ENCODE measurements at regions not wholly inside any gene's neighbourhood (a gene's known extent, or its start where the extent isn't known, plus 50 kb on each side); places are given as distances from the start of the nearest gene placed in this dataset.

DNA sequence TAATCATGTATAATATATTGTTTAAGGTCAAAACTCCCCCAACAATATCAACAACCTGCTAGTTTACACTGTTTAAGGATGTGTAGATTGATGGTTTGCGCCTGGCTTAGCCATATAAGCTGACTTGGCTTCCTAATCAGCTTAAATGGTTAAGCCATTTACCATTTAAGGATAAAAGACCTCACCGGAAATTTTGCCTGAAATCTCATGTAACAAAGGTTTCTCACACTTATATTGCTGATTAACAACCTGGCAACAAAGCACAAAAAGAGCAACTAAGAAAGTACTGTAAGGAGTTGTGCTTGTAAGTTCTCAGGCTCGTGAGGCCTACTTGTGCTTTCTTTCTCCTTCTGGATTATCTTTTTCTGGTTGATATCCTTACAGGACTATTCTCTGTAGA lies 485.2 kb downstream of the GABRG1 start:
- no TSS peak for BruUV-seq (replicated peaks)
- Histone ChIP-seq H3K27me3 (ENCODE audit: control insufficient read depth in 2 of 2, insufficient read depth in 2 of 2, low read length in 2 of 2) (no peaks in the 10 kb centered on the region), H3K9me3 (replicated peaks; ENCODE audit: control insufficient read depth, insufficient read depth, low read length) (peaks cover 2% of the 10 kb centered on the region), H3K9me1 (replicated peaks; ENCODE audit: control insufficient read depth, extremely low read depth, insufficient read depth, low read length) (no peaks in the 10 kb centered on the region), H3K79me2 (ENCODE audit: control insufficient read depth, insufficient read depth, low read length) (no peaks in the 10 kb centered on the region), H3K9ac (replicated peaks; ENCODE audit: extremely low read depth, insufficient read depth, low read length) (no peak overlapping the region), H3K4me1 (ENCODE audit: control insufficient read depth, extremely low read depth, insufficient read depth, low read length) (no peaks in the 10 kb centered on the region), H3K36me3 (ENCODE audit: control insufficient read depth in 2 of 2, extremely low read depth in 1 of 2, insufficient read depth in 2 of 2, low read length in 2 of 2) (no peaks in the 10 kb centered on the region), H4K20me1 (replicated peaks; ENCODE audit: control insufficient read depth, extremely low read depth, insufficient read depth, low read length) (no peaks in the 10 kb centered on the region), H3K27ac (ENCODE audit: insufficient read depth, low read depth, low read length) (no peak overlapping the region), H3K4me3 (replicated peaks in 1 of 3; ENCODE audit: insufficient read depth in 1 of 3, low read depth in 1 of 3, low read length in 3 of 3) (no peak overlapping the region), H3K4me2 (ENCODE audit: insufficient read depth, low read length) (no peak overlapping the region), H2AFZ (ENCODE audit: low read depth, low read length) (no peak overlapping the region)
- no peak for DNase-seq (ENCODE audit: low read depth, low spot score)
- CTCF ChIA-PET: no interaction called here
- POLR2A ChIA-PET: no interaction called here
- FAIRE-seq: no peak
- TF ChIP-seq EZH2 (IDR thresholded peaks at IDR 0.05; ENCODE audit: borderline replicate concordance, low read depth, low read length, severe bottlenecking) (no peak), MYC (IDR thresholded peaks at IDR 0.05; ENCODE audit: low read depth, low read length) (no peak), POLR2A (IDR thresholded peaks at IDR 0.05; ENCODE audit: low read depth, low read length) (no peak), FOS (IDR thresholded peaks at IDR 0.05; ENCODE audit: borderline replicate concordance, insufficient read depth, low read length) (no peak), JUN (IDR thresholded peaks at IDR 0.05; ENCODE audit: borderline replicate concordance, insufficient read depth, insufficient read length, low read depth) (no peak), POLR2AphosphoS5 (IDR thresholded peaks at IDR 0.05; ENCODE audit: insufficient read depth, low read depth, low read length) (no peak), GATA2 (IDR thresholded peaks at IDR 0.05; ENCODE audit: insufficient read depth, insufficient read length, low read depth, low read length) (no peak)
- TF ChIP-seq, protein P1, sequence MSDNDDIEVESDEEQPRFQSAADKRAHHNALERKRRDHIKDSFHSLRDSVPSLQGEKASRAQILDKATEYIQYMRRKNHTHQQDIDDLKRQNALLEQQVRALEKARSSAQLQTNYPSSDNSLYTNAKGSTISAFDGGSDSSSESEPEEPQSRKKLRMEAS (IDR thresholded peaks at IDR 0.05; ENCODE audit: insufficient read depth, insufficient read length): no peak
- TF ChIP-seq, protein P2, sequence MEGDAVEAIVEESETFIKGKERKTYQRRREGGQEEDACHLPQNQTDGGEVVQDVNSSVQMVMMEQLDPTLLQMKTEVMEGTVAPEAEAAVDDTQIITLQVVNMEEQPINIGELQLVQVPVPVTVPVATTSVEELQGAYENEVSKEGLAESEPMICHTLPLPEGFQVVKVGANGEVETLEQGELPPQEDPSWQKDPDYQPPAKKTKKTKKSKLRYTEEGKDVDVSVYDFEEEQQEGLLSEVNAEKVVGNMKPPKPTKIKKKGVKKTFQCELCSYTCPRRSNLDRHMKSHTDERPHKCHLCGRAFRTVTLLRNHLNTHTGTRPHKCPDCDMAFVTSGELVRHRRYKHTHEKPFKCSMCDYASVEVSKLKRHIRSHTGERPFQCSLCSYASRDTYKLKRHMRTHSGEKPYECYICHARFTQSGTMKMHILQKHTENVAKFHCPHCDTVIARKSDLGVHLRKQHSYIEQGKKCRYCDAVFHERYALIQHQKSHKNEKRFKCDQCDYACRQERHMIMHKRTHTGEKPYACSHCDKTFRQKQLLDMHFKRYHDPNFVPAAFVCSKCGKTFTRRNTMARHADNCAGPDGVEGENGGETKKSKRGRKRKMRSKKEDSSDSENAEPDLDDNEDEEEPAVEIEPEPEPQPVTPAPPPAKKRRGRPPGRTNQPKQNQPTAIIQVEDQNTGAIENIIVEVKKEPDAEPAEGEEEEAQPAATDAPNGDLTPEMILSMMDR (IDR thresholded peaks at IDR 0.05; ENCODE audit: extremely low read depth in 1 of 2, insufficient read depth in 1 of 2, low read depth in 1 of 2, low read length in 2 of 2): no peak
- intact Hi-C loops (cut with micrococcal nuclease) (no loop called here), dilution Hi-C loops (cut with MboI; ENCODE audit: extremely low pct_ligation_motif_present, low sequenced_read_pairs) (no loop called here)

All from endothelial cell of umbilical vein (primary cell).